GM12878 (cell line): ENCODE measurements at regions not wholly inside any gene's neighbourhood (a gene's known extent, or its start where the extent isn't known, plus 50 kb on each side); places are given as distances from the start of the nearest gene placed in this dataset.

Source experiments
- ATAC-seq: fragments of 200-7000 bp; cut with Tn5 transposase; 3 replicates; pipeline ENCODE4 v1.9.1; 2020; ENCODE audit warnings: mild to moderate bottlenecking, moderate library complexity
- BruUV-seq: library from RNA; stranded (reverse); fragments of 400-500 nt; replicated peaks from 2 replicates; lab custom pipeline; 2021; lab: Mats Ljungman, UMichigan
- CTCF ChIA-PET: fragments of 300-600 bp; sonication (Branson Sonifier 250); formaldehyde crosslinking; extraction: SDS; loops from one replicate; lab custom pipeline; 2021; ENCODE audit warnings: inconsistent platforms; lab: Yijun Ruan, JAX
- POLR2A ChIA-PET: fragments of 350-600 bp; formaldehyde crosslinking; extraction: SDS; loops from one replicate; lab custom pipeline; 2021; ENCODE audit warnings: inconsistent platforms; lab: Charles Lee
- RAD21 ChIA-PET: fragments of 300-600 bp; sonication (Branson Sonifier 250); formaldehyde crosslinking; loops from one replicate; lab custom pipeline; 2023; ENCODE audit warnings: antibody characterized with exemption; ENCODE audit not compliant: unreplicated experiment; lab: Charles Lee
- SMC1A ChIA-PET: fragments of 300-600 bp; sonication (Branson Sonifier 250); formaldehyde crosslinking; loops from one replicate; lab custom pipeline; 2023; ENCODE audit not compliant: unreplicated experiment, uncharacterized antibody; lab: Charles Lee
- DNase-seq: peaks from one replicate; pipeline ENCODE4 v3.0.0-alpha.2; 2011; ENCODE audit warnings: low read depth, low spot score
- FAIRE-seq: peaks from 3 replicates; lab custom pipeline; 2011; peaks lifted over from hg19 to GRCh38; lab: Jason Lieb, UNC
- H2AFZ ChIP-seq: 2 replicates; pipeline ENCODE4 v1.6.0; 2011; ENCODE audit warnings: low read depth, low read length, control low read depth; ENCODE audit not compliant: control insufficient read depth
- H3K27ac ChIP-seq: 2 replicates; pipeline ENCODE4 v1.5.1; 2011; ENCODE audit warnings: control low read depth; ENCODE audit not compliant: control insufficient read depth, insufficient read depth
- H3K27me3 ChIP-seq, 2 experiments: replicated peaks in 1 of 2; 2 replicates each; pipeline versions ENCODE4 v1.6.0 to v1.6.1; 2011; ENCODE audit warnings: low read length in 1 of 2; ENCODE audit not compliant: control insufficient read depth in 2 of 2, insufficient read depth in 2 of 2
- H3K36me3 ChIP-seq, 2 experiments: 2 replicates each; pipeline ENCODE4 v1.5.1; 2011; ENCODE audit warnings: low read length in 1 of 2; ENCODE audit not compliant: control insufficient read depth in 2 of 2, insufficient read depth in 2 of 2
- H3K4me1 ChIP-seq: 2 replicates; pipeline ENCODE4 v1.6.1; 2011; ENCODE audit warnings: mild to moderate bottlenecking, low read length, moderate library complexity, mixed read lengths; ENCODE audit not compliant: control insufficient read depth, insufficient read depth
- H3K4me2 ChIP-seq: 2 replicates; pipeline ENCODE4 v1.6.0; 2011; ENCODE audit warnings: control low read depth; ENCODE audit not compliant: control insufficient read depth, insufficient read depth
- H3K4me3 ChIP-seq: fragments of 200-600 bp; sonication (generic); 2 replicates; pipeline ENCODE4 v1.5.1; 2016
- H3K79me2 ChIP-seq: 2 replicates; pipeline ENCODE4 v1.6.0; 2011; ENCODE audit warnings: low read length; ENCODE audit not compliant: control insufficient read depth, insufficient read depth
- H3K9ac ChIP-seq: 2 replicates; pipeline ENCODE4 v1.8.0; 2011; ENCODE audit warnings: low read length, control low read depth, mixed read lengths; ENCODE audit not compliant: control insufficient read depth, insufficient read depth
- H3K9me3 ChIP-seq: replicated peaks from 3 replicates; pipeline ENCODE4 v1.5.1; 2011; ENCODE audit warnings: mild to moderate bottlenecking, low read length; ENCODE audit not compliant: control insufficient read depth, insufficient read depth
- H4K20me1 ChIP-seq: 2 replicates; pipeline ENCODE4 v1.6.0; 2011; ENCODE audit not compliant: control insufficient read depth, insufficient read depth
- CBX3 ChIP-seq: fragments of 200-600 bp; sonication (generic); IDR thresholded peaks from 2 replicates; pipeline ENCODE4 v1.6.1; 2016; ENCODE audit warnings: low read depth, borderline replicate concordance
- MXI1 ChIP-seq: fragments of 150-350 bp; IDR thresholded peaks from 2 replicates; pipeline ENCODE4 v1.6.1; 2011; ENCODE audit warnings: low read depth, mild to moderate bottlenecking, inconsistent platforms, low read length, improper control_type of control experiment
- MYB ChIP-seq: fragments of 150-350 bp; IDR thresholded peaks from 2 replicates; pipeline ENCODE4 v1.6.1; 2014; ENCODE audit warnings: mild to moderate bottlenecking, low read depth, low read length, borderline replicate concordance
- SMAD1 ChIP-seq: fragments of 450-650 bp; IDR thresholded peaks from 2 replicates; pipeline ENCODE4 v1.6.1; 2018; ENCODE audit warnings: mild to moderate bottlenecking, low read depth; ENCODE audit not compliant: partially characterized antibody
- SREBF2 ChIP-seq: IDR thresholded peaks from 2 replicates; pipeline ENCODE4 v1.6.1; 2012; ENCODE audit warnings: mild to moderate bottlenecking, low read length
- STAT3 ChIP-seq: IDR thresholded peaks from 2 replicates; pipeline ENCODE4 v1.6.1; 2011; ENCODE audit warnings: low read depth, low read length, improper control_type of control experiment
- TCF12 ChIP-seq: IDR thresholded peaks from 2 replicates; pipeline ENCODE4 v1.6.1; 2011; ENCODE audit warnings: low read depth, mild to moderate bottlenecking, low read length
- ZBTB33 ChIP-seq: fragments of 450-650 bp; IDR thresholded peaks from 2 replicates; pipeline ENCODE4 v1.6.1; 2017; ENCODE audit warnings: mild to moderate bottlenecking
- WGBS: methylation state at CpG from one replicate; pipeline ENCODE4 v1.1.6; 2016; ENCODE audit warnings: low lambda C conversion rate; ENCODE audit not compliant: insufficient replicate concordance, insufficient coverage; ENCODE audit errors: missing lambda C conversion rate; 5-methylcytosine and 5-hydroxymethylcytosine counted together
- in situ Hi-C: fragments of 300-500 bp; cut with MboI; formaldehyde crosslinking; loops from 9 replicates; pipeline ENCODE4 v1.14.3; 2018; ENCODE audit warnings: mixed read lengths
- intact Hi-C: fragments of 100-400 bp; cut with micrococcal nuclease; formaldehyde crosslinking; loops from one replicate; pipeline ENCODE4 v1.14.2; 2022; ENCODE audit not compliant: unreplicated experiment

GRCh38 chr13:50452028-50452427 is 391.5 kb downstream of the DLEU7 start:
- RAD21 ChIA-PET = interaction anchor here (1.0 kb wide), 1 partner anchor 8 kb away, joined by 3 read pairs; no protein-coding TSS in a partner anchor
- Histone ChIP-seq H3K36me3 (no peaks in the 10 kb centered on the region; a peak in 1 of 4 replicates), H3K4me1 (no peaks in the 10 kb centered on the region), H3K9me3 (no peaks in the 10 kb centered on the region), H3K79me2 (no peaks in the 10 kb centered on the region), H3K27me3 (no peaks in the 10 kb centered on the region; a peak in 2 of 4 replicates), H3K9ac (no peak overlapping the region), H3K4me3 (no peak overlapping the region), H4K20me1 (no peaks in the 10 kb centered on the region), H3K4me2 (no peak overlapping the region), H2AFZ (no peak overlapping the region), H3K27ac (no peak overlapping the region)
- 0% methylated on average over 1 of the region's 1 CpG for WGBS
- TF ChIP-seq SMAD1 = no peak
- no peak for TF ChIP-seq TCF12
- TF ChIP-seq MXI1 = no peak
- no peak for TF ChIP-seq SREBF2
- TF ChIP-seq ZBTB33 = no peak
- POLR2A ChIA-PET = no interaction called here
- CTCF ChIA-PET = no interaction called here
- no TSS peak for BruUV-seq
- SMC1A ChIA-PET = no interaction called here
- no peak for FAIRE-seq
- ATAC-seq = no peak
- intact Hi-C loops = no loop called here
- DNase-seq = no peak
- in situ Hi-C loops = no loop called here

- no peaks in the 10 kb centered on the region for H3K9me3 ChIP-seq
- WGBS = 30% methylated on average over 2 of the region's 2 CpGs
- RAD21 ChIA-PET = interaction anchor here (1.0 kb wide), 1 partner anchor 9 kb away, joined by 3 read pairs; no protein-coding TSS in a partner anchor
- H3K36me3 ChIP-seq = no peaks in the 10 kb centered on the region
- TF ChIP-seq CBX3 (no peak), STAT3 (no peak), MYB (no peak)
- TF ChIP-seq, all 136 proteins: peak for 0
- Histone ChIP-seq H3K27ac (no peak overlapping the region), H3K4me1 (no peaks in the 10 kb centered on the region), H3K4me3 (no peak overlapping the region), H4K20me1 (no peaks in the 10 kb centered on the region), H2AFZ (no peak overlapping the region), H3K9ac (no peak overlapping the region), H3K79me2 (no peaks in the 10 kb centered on the region), H3K27me3 (no peaks in the 10 kb centered on the region), H3K4me2 (no peak overlapping the region)
- in situ Hi-C loops = no loop called here
- intact Hi-C loops = no loop called here
- FAIRE-seq (no peak), DNase-seq (no peak), ATAC-seq (no peak)
- POLR2A ChIA-PET = no interaction called here
- no TSS peak for BruUV-seq
- SMC1A ChIA-PET = no interaction called here
- CTCF ChIA-PET = no interaction called here
Measured at GRCh38 chr13:50452756-50453155, 390.7 kb downstream of the DLEU7 start.
